WTC11 (cell line): ENCODE measurements at regions not wholly inside any gene's neighbourhood (a gene's known extent, or its start where the extent isn't known, plus 50 kb on each side); places are given as distances from the start of the nearest gene placed in this dataset.

ENCODE experiments used
- ATAC-seq: fragments of 200-7000 bp; cut with Tn5 transposase; 2 replicates; pipeline ENCODE4 v1.10.0; 2021; ENCODE audit warnings: mild to moderate bottlenecking, moderate library complexity
- CTCF ChIA-PET: fragments of 300-600 bp; sonication (Branson Sonifier 250); formaldehyde crosslinking; loops from one replicate; lab custom pipeline; 2021; ENCODE audit warnings: antibody characterized with exemption; lab: Charles Lee
- POLR2A ChIA-PET: fragments of 350-600 bp; sonication (Branson Sonifier 250); formaldehyde crosslinking; loops from one replicate; lab custom pipeline; 2021; ENCODE audit warnings: antibody characterized with exemption; lab: Charles Lee
- DNase-seq: peaks from one replicate; pipeline ENCODE4 v3.0.0; 2021; ENCODE audit warnings: low spot score
- H3K27ac Mint-ChIP-seq: 2 replicates; pipeline ENCODE4 v1.8.0; 2021; ENCODE audit warnings: mixed read lengths
- H3K27me3 Mint-ChIP-seq: 2 replicates; pipeline ENCODE4 v1.8.0; 2021; ENCODE audit warnings: low read depth, mild to moderate bottlenecking, moderate library complexity, mixed read lengths
- H3K36me3 Mint-ChIP-seq: 2 replicates; pipeline ENCODE4 v1.8.0; 2021; ENCODE audit warnings: mixed read lengths
- H3K4me1 Mint-ChIP-seq: 2 replicates; pipeline ENCODE4 v1.8.0; 2022; ENCODE audit warnings: mixed read lengths
- H3K4me3 Mint-ChIP-seq: 2 replicates; pipeline ENCODE4 v1.8.0; 2021; ENCODE audit warnings: mild to moderate bottlenecking, moderate library complexity, mixed read lengths
- H3K9me3 Mint-ChIP-seq: 2 replicates; pipeline ENCODE4 v1.8.0; 2021; ENCODE audit warnings: mixed read lengths
- ATF1 ChIP-seq: sonication (generic); formaldehyde crosslinking; IDR thresholded peaks from 2 replicates; pipeline ENCODE4 v1.8.1; 2023; ENCODE audit warnings: mild to moderate bottlenecking, moderate library complexity, missing genetic modification reagents
- ATF2 ChIP-seq: sonication (generic); formaldehyde crosslinking; IDR thresholded peaks from 2 replicates; pipeline ENCODE4 v1.8.1; 2022; ENCODE audit warnings: low read depth, missing genetic modification reagents, borderline replicate concordance
- CDX4 ChIP-seq: fragments of 250-450 bp; sonication (Bioruptor Pico); IDR thresholded peaks from 2 replicates; pipeline ENCODE4 v1.9.0; 2021; ENCODE audit warnings: moderate library complexity, mild to moderate bottlenecking, inconsistent platforms, borderline replicate concordance
- E2F1 ChIP-seq: sonication (generic); formaldehyde crosslinking; IDR thresholded peaks from 2 replicates; pipeline ENCODE4 v1.8.0; 2022; ENCODE audit warnings: mild to moderate bottlenecking, missing genetic modification reagents
- GRHL2 ChIP-seq: fragments of 250-450 bp; sonication (Bioruptor Pico); IDR thresholded peaks from 2 replicates; pipeline ENCODE4 v1.8.0; 2022; ENCODE audit warnings: mild to moderate bottlenecking, moderate library complexity; ENCODE audit not compliant: insufficient replicate concordance, severe bottlenecking
- MYBL2 ChIP-seq: sonication (generic); formaldehyde crosslinking; IDR thresholded peaks from 2 replicates; pipeline ENCODE4 v1.8.1; 2023; ENCODE audit warnings: mild to moderate bottlenecking, moderate library complexity, missing genetic modification reagents
- SMAD4 ChIP-seq: sonication (generic); formaldehyde crosslinking; IDR thresholded peaks from 2 replicates; pipeline ENCODE4 v1.8.0; 2022; ENCODE audit warnings: mild to moderate bottlenecking, missing genetic modification reagents
- STAT6 ChIP-seq: sonication (generic); formaldehyde crosslinking; conservative IDR thresholded peaks from 2 replicates; pipeline ENCODE4 v1.8.1; 2023; ENCODE audit warnings: mild to moderate bottlenecking, low read depth, missing genetic modification reagents, moderate library complexity
- ZNF416 ChIP-seq: fragments of 250-450 bp; sonication (Bioruptor Pico); IDR thresholded peaks from 2 replicates; pipeline ENCODE4 v1.9.0; 2021; ENCODE audit warnings: mild to moderate bottlenecking, inconsistent platforms
- ZNF425 ChIP-seq: fragments of 250-450 bp; sonication (Bioruptor Pico); conservative IDR thresholded peaks from 2 replicates; pipeline ENCODE4 v1.9.0; 2021; ENCODE audit warnings: mild to moderate bottlenecking
- ZNF532 ChIP-seq: fragments of 250-450 bp; sonication (Bioruptor Pico); IDR thresholded peaks from 2 replicates; pipeline ENCODE4 v1.9.0; 2021; ENCODE audit warnings: mild to moderate bottlenecking, borderline replicate concordance

- DNase-seq (no peak), ATAC-seq (no peak)
- Mint-ChIP-seq H3K4me3 (no peak overlapping the region), H3K9me3 (peaks cover 3% of the 10 kb centered on the region; the same call in 1 of the 2 replicates), H3K27ac (no peak overlapping the region), H3K4me1 (no peaks in the 10 kb centered on the region), H3K27me3 (no peaks in the 10 kb centered on the region), H3K36me3 (no peaks in the 10 kb centered on the region)
- ChIA-PET CTCF (interaction anchor here (1.2 kb wide), 1 partner anchor 224 kb away, joined by 5 read pairs; no protein-coding TSS in a partner anchor), POLR2A (no interaction called here)
- TF ChIP-seq CDX4 (CRISPR knock-in tag) (peak; percentile 46; the same call in 1 of the 2 replicates), ATF2 (CRISPR knock-in tag) (no peak)
Observed at GRCh38 chr5:113902917-113903660, 389.6 kb downstream of the YTHDC2 start.

GRCh38 chr5:113909782-113910181 lies 396.3 kb downstream of the YTHDC2 start:
- Mint-ChIP-seq H3K27ac (no peak overlapping the region), H3K9me3 (peaks cover 3% of the 10 kb centered on the region; the same call in 1 of the 2 replicates), H3K4me3 (no peak overlapping the region), H3K36me3 (no peaks in the 10 kb centered on the region), H3K4me1 (no peaks in the 10 kb centered on the region), H3K27me3 (no peaks in the 10 kb centered on the region)
- TF ChIP-seq ZNF532 (CRISPR knock-in tag) (no peak), ZNF425 (CRISPR knock-in tag) (no peak), ATF1 (CRISPR knock-in tag) (no peak), SMAD4 (CRISPR knock-in tag) (no peak), GRHL2 (CRISPR knock-in tag) (no peak), STAT6 (CRISPR knock-in tag) (no peak), ZNF416 (CRISPR knock-in tag) (no peak), E2F1 (CRISPR knock-in tag) (no peak), MYBL2 (no peak)
- ATAC-seq (no peak), DNase-seq (no peak)
- ChIA-PET POLR2A (no interaction called here), CTCF (no interaction called here)
